HG03520 (cell line): ENCODE measurements at regions not wholly inside any gene's neighbourhood (a gene's known extent, or its start where the extent isn't known, plus 50 kb on each side); places are given as distances from the start of the nearest gene placed in this dataset.

ENCODE experiments used
- ATAC-seq: cut with Tn5 transposase; IDR thresholded peaks from one replicate; pipeline ENCODE4 v1.9.1; 2021; ENCODE audit warnings: mild to moderate bottlenecking, moderate library complexity; ENCODE audit not compliant: unreplicated experiment

DNA sequence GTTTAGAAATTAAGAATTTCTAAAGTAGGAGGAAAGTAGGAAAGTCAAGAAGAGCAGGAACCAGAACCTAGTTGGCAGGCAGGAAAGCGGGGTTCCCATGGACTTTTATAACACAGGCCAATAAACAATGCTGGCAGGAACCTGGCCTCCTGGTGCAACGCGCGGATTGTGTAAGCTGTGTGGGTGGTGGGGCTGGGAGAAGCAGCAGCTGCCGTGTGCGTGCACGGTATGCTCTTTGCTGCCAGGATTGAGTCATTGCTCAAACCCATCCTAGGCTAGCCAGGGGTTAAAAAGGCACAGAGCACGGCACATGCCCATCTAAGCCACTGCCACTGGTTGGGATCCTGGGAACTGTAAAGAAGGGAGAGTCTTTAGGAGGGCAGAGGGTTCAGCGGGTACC is 209.9 kb upstream of the RGMA start:
- no peak for ATAC-seq

DNA sequence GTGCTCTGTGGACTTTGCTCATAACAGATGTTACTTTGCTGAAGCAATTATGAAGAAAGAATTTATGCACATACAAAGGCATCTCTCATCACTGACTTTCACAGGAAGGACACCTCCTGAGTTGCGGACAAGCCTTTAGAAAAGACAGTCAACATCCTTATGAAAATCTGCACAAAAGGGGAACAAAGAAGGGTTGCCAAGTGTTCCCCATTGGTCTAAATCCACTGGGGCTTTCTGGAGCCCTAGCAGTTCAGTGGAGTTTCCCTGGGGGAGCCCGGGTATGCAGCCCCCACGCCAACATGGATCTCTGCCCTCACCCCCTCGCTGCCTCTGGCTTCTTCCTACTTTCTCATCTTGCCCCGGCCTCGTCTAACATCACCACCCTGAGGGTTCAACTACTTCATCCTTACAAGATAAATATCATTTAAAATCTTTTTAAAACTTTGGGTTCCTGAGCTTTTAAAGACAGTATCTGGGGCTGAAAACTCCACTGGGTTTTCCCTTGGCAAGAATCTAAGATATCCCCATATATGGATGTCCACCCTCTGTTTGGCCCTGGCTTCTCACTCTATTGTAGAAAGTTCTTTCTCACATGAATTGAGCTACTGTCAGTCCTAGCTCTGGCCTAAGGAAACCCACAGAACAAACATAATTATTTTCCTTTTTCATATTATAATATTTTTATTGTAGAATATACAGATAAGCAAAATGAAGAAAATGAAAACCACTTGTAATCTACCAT is 207.9 kb upstream of the RGMA start:
- ATAC-seq, result no peak

DNA sequence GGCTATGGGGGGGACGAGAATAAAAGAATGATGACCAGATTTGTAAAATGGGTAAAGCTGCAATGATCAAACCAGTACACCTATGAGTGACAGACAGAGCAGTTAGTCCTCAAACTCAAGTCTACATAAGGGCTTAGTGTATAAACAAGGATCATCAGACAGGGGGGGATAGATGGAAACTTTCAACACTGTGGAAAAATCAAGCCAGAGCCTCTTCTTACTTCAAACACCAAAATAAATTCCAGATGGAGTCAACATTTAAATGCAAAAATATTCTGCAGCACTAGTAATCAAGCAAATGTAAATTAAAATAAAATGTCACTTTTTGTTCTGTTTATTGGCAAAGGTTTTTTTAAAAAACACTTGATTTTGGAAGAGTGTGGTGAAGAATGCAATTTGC is 205.9 kb upstream of the RGMA start:
- ATAC-seq, result no peak

DNA sequence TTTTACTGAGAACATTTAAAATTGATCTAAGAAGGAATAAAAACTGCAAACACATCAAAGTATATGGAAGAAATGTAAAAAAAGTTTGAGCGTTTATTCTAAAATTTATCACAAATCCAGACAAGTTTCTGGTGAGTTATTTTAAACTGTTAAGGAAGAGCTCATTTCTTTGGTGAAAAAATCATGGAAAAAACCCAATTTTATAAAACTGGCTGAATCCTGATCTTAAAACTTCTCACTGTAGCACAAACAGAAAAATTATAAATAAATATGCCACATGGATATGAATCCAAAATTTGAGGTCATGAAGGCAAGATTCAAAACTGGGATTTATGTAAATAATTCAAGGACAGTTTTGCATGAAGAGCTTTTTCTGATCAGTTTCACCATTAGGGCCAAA is 205.1 kb upstream of the RGMA start:
- no peak for ATAC-seq

- ATAC-seq, result no peak
Observed at GRCh38 chr15:93291380-93291779, 202.4 kb upstream of the RGMA start.

GRCh38 chr15:93290618-93290946 is 201.6 kb upstream of the RGMA start:
- ATAC-seq, result no peak

GRCh38 chr15:93289941-93290617 is 201.1 kb upstream of the RGMA start:
- ATAC-seq, result no peak

GRCh38 chr15:93288728-93289294 is 199.8 kb upstream of the RGMA start:
- no peak for ATAC-seq

GRCh38 chr15:93286446-93286845 is 197.4 kb upstream of the RGMA start:
- ATAC-seq, result no peak

DNA sequence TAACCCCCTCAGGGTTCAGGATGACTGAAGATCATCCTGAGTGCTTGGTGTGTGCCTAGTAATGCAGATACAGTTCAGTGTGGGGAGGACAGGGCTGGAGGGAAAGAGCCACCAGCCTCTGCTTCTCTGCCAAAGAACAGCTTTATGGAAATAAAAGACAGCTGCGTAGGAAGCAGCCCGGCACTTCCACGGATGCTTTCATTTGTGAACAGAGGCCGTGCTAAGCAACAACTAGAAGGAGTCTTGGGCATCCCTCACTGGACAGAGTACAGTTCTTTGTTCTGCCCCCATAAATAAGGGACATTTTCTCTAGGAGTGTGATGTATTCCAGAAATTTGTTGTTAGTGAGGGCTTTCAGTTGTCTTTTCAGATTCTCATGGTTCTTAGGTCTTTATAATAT is 194.8 kb upstream of the RGMA start:
- ATAC-seq, result no peak

GRCh38 chr15:93282808-93283207 is 193.8 kb upstream of the RGMA start:
- ATAC-seq, result no peak

DNA sequence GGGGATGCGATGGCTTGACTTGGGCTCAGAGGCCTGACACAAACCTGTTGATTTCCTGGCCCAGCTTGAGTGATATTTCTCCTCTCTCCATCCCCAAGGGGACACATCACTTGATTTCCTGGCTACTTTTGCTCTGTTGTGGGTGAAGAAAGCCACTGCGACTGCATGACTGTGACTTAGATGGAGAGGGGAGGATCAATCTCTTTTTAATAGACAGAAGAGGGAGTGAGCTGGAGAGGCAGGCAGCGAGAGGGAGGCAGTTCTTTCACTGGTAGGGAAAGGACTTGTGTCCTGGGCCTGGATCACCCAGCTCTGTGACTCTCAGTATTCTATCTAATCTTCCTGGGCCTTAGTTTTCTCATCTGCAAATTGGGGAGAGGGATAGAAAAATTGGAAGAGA is 189.8 kb upstream of the RGMA start:
- ATAC-seq, result no peak

- ATAC-seq, result no peak
Observed at GRCh38 chr15:93278006-93278405, 189.0 kb upstream of the RGMA start.

DNA sequence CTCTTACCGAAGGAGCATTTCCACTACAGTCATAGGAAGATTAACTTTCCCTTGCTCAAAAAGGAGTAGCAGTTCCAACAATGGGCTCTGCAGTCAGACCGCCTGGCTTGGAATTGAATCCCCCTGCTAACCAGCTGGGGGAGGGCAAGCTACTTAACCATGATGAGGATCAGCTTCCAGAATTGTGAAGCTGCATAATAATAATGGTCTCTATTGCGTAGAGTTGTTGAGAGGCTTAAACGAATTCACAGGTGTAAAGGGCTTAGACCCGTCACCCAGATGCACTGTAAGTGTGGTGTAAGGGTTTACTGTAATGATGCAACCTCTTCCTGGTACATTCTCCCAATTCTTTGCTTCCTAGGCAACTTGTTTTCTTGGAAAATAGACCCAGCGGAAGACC is 185.2 kb upstream of the RGMA start:
- no peak for ATAC-seq

- no peak for ATAC-seq
Observed at GRCh38 chr15:93271871-93272270, 182.9 kb upstream of the RGMA start.

- ATAC-seq, result no peak
Observed at GRCh38 chr15:93270937-93271467, 182.0 kb upstream of the RGMA start.

GRCh38 chr15:93268066-93268465 is 179.1 kb upstream of the RGMA start:
- no peak for ATAC-seq

GRCh38 chr15:93266291-93266690 is 177.3 kb upstream of the RGMA start:
- ATAC-seq, result no peak

DNA sequence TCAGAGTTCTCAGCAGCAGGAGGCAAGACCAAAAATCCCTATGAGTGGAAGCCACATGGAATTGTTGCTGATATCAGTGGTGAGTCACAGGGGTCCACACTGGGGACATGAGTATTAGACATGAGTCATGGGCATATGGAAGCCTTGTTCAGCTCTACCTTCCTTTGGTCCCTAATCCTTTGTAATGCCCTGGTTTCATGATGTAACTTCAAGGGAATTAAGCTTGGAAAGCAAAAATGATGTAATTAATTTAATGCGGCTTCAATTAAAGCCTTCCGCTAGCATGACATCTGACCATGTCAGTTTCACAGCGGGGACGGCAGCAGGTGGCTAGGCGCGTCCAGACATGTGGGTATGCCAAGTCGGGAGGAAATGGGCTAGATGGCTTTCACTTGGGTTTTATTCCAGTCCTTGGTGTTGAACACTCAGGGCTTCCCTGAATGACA is 176.1 kb upstream of the RGMA start:
- no peak for ATAC-seq

DNA sequence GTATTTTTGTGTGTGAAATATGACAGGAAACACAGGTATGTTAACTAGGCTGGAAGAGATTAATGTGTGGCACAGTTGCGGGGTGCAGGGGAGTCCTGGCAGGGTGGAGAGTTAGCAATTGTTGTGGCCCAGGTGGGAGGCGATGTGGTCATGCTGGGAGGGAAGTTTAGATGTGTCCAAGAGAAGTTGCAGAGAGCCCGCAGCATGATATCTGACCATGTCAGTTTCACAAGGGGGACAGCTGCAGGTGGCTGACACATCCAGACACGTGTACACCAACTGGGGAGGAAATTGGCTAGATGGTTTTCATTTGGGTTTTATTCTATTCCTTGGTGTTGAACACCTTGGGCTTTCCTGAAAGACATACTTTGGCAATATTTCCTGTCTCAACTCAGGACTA is 172.8 kb upstream of the RGMA start:
- no peak for ATAC-seq

DNA sequence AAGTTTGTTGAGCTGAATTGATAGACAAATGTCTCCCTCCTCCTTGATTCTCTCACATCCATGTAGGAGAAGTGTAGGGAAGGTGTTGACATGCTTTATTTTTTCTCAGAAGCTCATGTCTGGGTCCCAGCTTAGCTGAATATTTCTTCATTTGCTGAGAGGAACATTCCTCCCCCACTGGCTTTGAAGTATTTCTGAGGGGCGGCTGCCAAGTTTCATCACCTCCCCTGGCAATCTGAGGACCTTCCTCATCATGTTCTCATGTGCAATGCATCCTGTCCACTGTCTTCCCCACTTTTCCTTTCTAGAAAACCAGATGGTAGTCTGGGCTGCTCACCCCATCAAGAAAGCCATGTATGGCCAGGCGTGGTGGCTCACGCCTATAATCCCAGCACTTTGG is 168.9 kb upstream of the RGMA start:
- ATAC-seq, result no peak

GRCh38 chr15:93253681-93254080 is 164.7 kb upstream of the RGMA start:
- ATAC-seq, result no peak
